B cell (primary cell): ENCODE measurements at regions not wholly inside any gene's neighbourhood (a gene's known extent, or its start where the extent isn't known, plus 50 kb on each side); places are given as distances from the start of the nearest gene placed in this dataset.

Experiments
- CTCF ChIP-seq: fragments of 200-600 bp; IDR thresholded peaks from one replicate; pipeline ENCODE4 v1.8.0; 2022; ENCODE audit warnings: antibody characterized with exemption, mild to moderate bottlenecking
- EZH2 ChIP-seq: IDR thresholded peaks from 2 replicates; pipeline ENCODE4 v1.6.1; 2012; ENCODE audit warnings: borderline replicate concordance, low read depth, mild to moderate bottlenecking, moderate library complexity, low read length; ENCODE audit not compliant: insufficient read depth, poor library complexity, severe bottlenecking

GRCh38 chr21:14768042-14768441 lies 221.9 kb upstream of the SAMSN1 start:
- TF ChIP-seq CTCF (no peak), EZH2 (no peak)
